A673 (cell line): ENCODE measurements at regions not wholly inside any gene's neighbourhood (a gene's known extent, or its start where the extent isn't known, plus 50 kb on each side); places are given as distances from the start of the nearest gene placed in this dataset.

Experiments used
- BruUV-seq: library from RNA; stranded (reverse); fragments of 400-500 nt; replicated peaks from 2 replicates; lab custom pipeline; 2021; lab: Mats Ljungman, UMichigan
- CTCF ChIA-PET: fragments of 300-600 bp; sonication (Branson Sonifier 250); formaldehyde crosslinking; loops from one replicate; lab custom pipeline; 2022; ENCODE audit warnings: antibody characterized with exemption; lab: Charles Lee
- POLR2A ChIA-PET: fragments of 300-600 bp; sonication (Branson Sonifier 250); formaldehyde crosslinking; loops from one replicate; lab custom pipeline; 2022; ENCODE audit warnings: antibody characterized with exemption; ENCODE audit not compliant: low non-redundant PET; lab: Charles Lee
- DNase-seq: peaks from one replicate; pipeline ENCODE4 v3.0.0-alpha.2; 2015; ENCODE audit warnings: low spot score
- H3K27ac ChIP-seq: fragments of 200-600 bp; sonication (generic); 2 replicates; pipeline ENCODE4 v1.5.1; 2016; ENCODE audit warnings: mixed run types, low read depth, mild to moderate bottlenecking, mixed read lengths, antibody characterized with exemption, low read length; ENCODE audit not compliant: poor library complexity, severe bottlenecking
- H3K27me3 ChIP-seq: fragments of 200-600 bp; sonication (generic); replicated peaks from 2 replicates; pipeline ENCODE4 v1.6.1; 2017; ENCODE audit warnings: mixed run types, low read depth, mild to moderate bottlenecking, mixed read lengths, antibody characterized with exemption, low read length; ENCODE audit not compliant: insufficient read depth, poor library complexity
- H3K36me3 ChIP-seq: fragments of 200-600 bp; sonication (generic); 2 replicates; pipeline ENCODE4 v1.6.1; 2016; ENCODE audit warnings: mixed run types, mild to moderate bottlenecking, mixed read lengths, antibody characterized with exemption, low read length; ENCODE audit not compliant: insufficient read depth, poor library complexity, severe bottlenecking
- H3K4me1 ChIP-seq: fragments of 200-600 bp; sonication (generic); 2 replicates; pipeline ENCODE4 v1.6.1; 2017; ENCODE audit warnings: mixed run types, mild to moderate bottlenecking, mixed read lengths, antibody characterized with exemption, low read length; ENCODE audit not compliant: insufficient read depth, poor library complexity, severe bottlenecking
- H3K4me3 ChIP-seq: fragments of 200-600 bp; sonication (generic); 2 replicates; pipeline ENCODE4 v1.5.1; 2016; ENCODE audit warnings: low read depth, mixed run types, mild to moderate bottlenecking, mixed read lengths, low read length; ENCODE audit not compliant: poor library complexity, severe bottlenecking
- H3K9me3 ChIP-seq: fragments of 200-600 bp; sonication (generic); 2 replicates; pipeline ENCODE4 v1.6.1; 2016; ENCODE audit warnings: mixed run types, low read depth, mild to moderate bottlenecking, mixed read lengths, antibody characterized with exemption, low read length; ENCODE audit not compliant: poor library complexity, severe bottlenecking
- CTCF ChIP-seq: fragments of 300-800, 200-600 bp; sonication (generic); conservative IDR thresholded peaks from 2 replicates; pipeline ENCODE4 v1.5.1; 2017; ENCODE audit warnings: low read depth, mild to moderate bottlenecking, antibody characterized with exemption, low read length, moderate library complexity, mixed read lengths
- EZH2 ChIP-seq: fragments of 200-600 bp; sonication (generic); IDR thresholded peaks from 2 replicates; pipeline ENCODE4 v1.6.1; 2017; ENCODE audit warnings: borderline replicate concordance, low read depth, mild to moderate bottlenecking, mixed read lengths, antibody characterized with exemption, low read length; ENCODE audit not compliant: poor library complexity, severe bottlenecking
- intact Hi-C: fragments of 100-400 bp; cut with micrococcal nuclease; formaldehyde crosslinking; loops from one replicate; pipeline ENCODE4 v1.10.0; 2022; ENCODE audit not compliant: unreplicated experiment

- DNase-seq, result no peak
- no TSS peak for BruUV-seq
- TF ChIP-seq EZH2, result no peak
- no peak for TF ChIP-seq CTCF
- intact Hi-C loops, result no loop called here
- no peak overlapping the region for H3K27ac ChIP-seq
- no peaks in the 10 kb centered on the region for H3K9me3 ChIP-seq
- no peaks in the 10 kb centered on the region for H3K4me1 ChIP-seq
- no peaks in the 10 kb centered on the region for H3K36me3 ChIP-seq
- H3K4me3 ChIP-seq, result no peak overlapping the region
- H3K27me3 ChIP-seq, result no peaks in the 10 kb centered on the region
- CTCF ChIA-PET, result no interaction called here
- POLR2A ChIA-PET, result no interaction called here
These were observed 64.6 kb upstream of the GMDS start for GRCh38 chr6:2310042-2310441.

- H3K4me1 ChIP-seq, result no peaks in the 10 kb centered on the region
- POLR2A ChIA-PET, result no interaction called here
- no peak for TF ChIP-seq CTCF
- TF ChIP-seq EZH2, result no peak
- no peaks in the 10 kb centered on the region for H3K27me3 ChIP-seq
- DNase-seq, result no peak
- no peak overlapping the region for H3K4me3 ChIP-seq
- BruUV-seq, result no TSS peak
- H3K9me3 ChIP-seq, result no peaks in the 10 kb centered on the region
- intact Hi-C loops, result no loop called here
- H3K36me3 ChIP-seq, result no peaks in the 10 kb centered on the region
- H3K27ac ChIP-seq, result no peak overlapping the region
- CTCF ChIA-PET, result no interaction called here
These were observed 63.7 kb upstream of the GMDS start for GRCh38 chr6:2309122-2309521.

GRCh38 chr6:2307799-2308198 lies 62.4 kb upstream of the GMDS start:
- TF ChIP-seq EZH2, result no peak
- no peak for TF ChIP-seq CTCF
- ChIA-PET CTCF (interaction anchor here (0.6 kb wide), 1 partner anchor 49 kb away, joined by 5 read pairs; no protein-coding TSS in a partner anchor), POLR2A (no interaction called here)
- Histone ChIP-seq H3K4me1 (no peaks in the 10 kb centered on the region), H3K36me3 (no peaks in the 10 kb centered on the region), H3K4me3 (no peak overlapping the region), H3K9me3 (no peaks in the 10 kb centered on the region), H3K27ac (no peak overlapping the region), H3K27me3 (no peaks in the 10 kb centered on the region)
- intact Hi-C loops, result no loop called here
- no TSS peak for BruUV-seq
- no peak for DNase-seq
